Pancreas (tissue), 10 donors: ENCODE measurements at regions not wholly inside any gene's neighbourhood (a gene's known extent, or its start where the extent isn't known, plus 50 kb on each side); places are given as distances from the start of the nearest gene placed in this dataset.

Experiments
- ATAC-seq, 4 donors: fragments of 200-7000 bp; cut with Tn5 transposase; one replicate each; pipeline versions ENCODE4 v1.8.0 to v1.9.1; 2020; ENCODE audit warnings: mild to moderate bottlenecking in 4 of 4, moderate library complexity in 4 of 4
- DNase-seq, 6 donors: peaks; one replicate each; pipeline ENCODE4 v3.0.0-alpha.2; 2020
- FAIRE-seq: peaks from 2 replicates; lab custom pipeline; 2012; peaks lifted over from hg19 to GRCh38; lab: Jason Lieb, UNC
- H3K27ac ChIP-seq, 4 donors: fragments of 200-600 bp; sonication (generic); 1 replicate in 3 of 4; 2 replicates in 1 of 4; pipeline versions ENCODE4 v1.5.0 to v1.8.0; 2020
- H3K27me3 ChIP-seq, 4 donors: fragments of 200-600 bp; one replicate each; pipeline ENCODE4 v1.8.0; 2021
- H3K36me3 ChIP-seq, 3 donors: fragments of 200-600 bp; sonication (generic) in 1 of 3; one replicate each; pipeline versions ENCODE4 v1.5.0 to v1.8.0; 2020 to 2021
- H3K4me1 ChIP-seq, 3 donors: fragments of 200-600 bp; one replicate each; pipeline ENCODE4 v1.8.0; 2021
- H3K4me3 ChIP-seq, 4 donors: fragments of 200-600 bp; sonication (generic) in 2 of 4; one replicate each; pipeline versions ENCODE4 v1.5.0 to v1.8.0; 2020 to 2021
- H3K9me3 ChIP-seq, 4 donors: fragments of 200-600 bp; one replicate each; pipeline ENCODE4 v1.8.0; 2021
- WGBS, 2 donors: extraction: QIAGEN DNeasy Blood & Tissue Kit; methylation state at CpG; one replicate each; pipeline ENCODE4 v1.1.7; 2013; 5-methylcytosine and 5-hydroxymethylcytosine counted together
- intact Hi-C, 3 donors: fragments of 100-400 bp; cut with DNase I; formaldehyde crosslinking; loops; one replicate each; pipeline versions ENCODE4 v1.11.1 to v1.14.2; 2022
- TF ChIP-seq, protein P1 (sequence below), 4 donors: fragments of 200-600 bp; sonication (generic) in 3 of 4; IDR thresholded peaks; one replicate each; pipeline versions ENCODE4 v1.5.0 to v1.8.0; 2021; ENCODE audit warnings: antibody characterized with exemption in 4 of 4
- donor health status: healthy with polysubstance abuse.
- donor health status: DM: no; HTN: no; CAD: no; lungs with moderate emphysema.
- donor health status: DM: no; HTN: no; CAD: no.
- donor health status: control.
- donor health status: control.
- donor health status: Bipolar disorder and iron deficiency.
- donor health status: DM: yes; HTN: yes; CAD: no.
- donor health status: DM: no; HTN: no; CAD: no.
- donor health status: DM: no; HTN: no; CAD: no.
- donor health status: DM: yes; HTN: yes; CAD: no.

DNA sequence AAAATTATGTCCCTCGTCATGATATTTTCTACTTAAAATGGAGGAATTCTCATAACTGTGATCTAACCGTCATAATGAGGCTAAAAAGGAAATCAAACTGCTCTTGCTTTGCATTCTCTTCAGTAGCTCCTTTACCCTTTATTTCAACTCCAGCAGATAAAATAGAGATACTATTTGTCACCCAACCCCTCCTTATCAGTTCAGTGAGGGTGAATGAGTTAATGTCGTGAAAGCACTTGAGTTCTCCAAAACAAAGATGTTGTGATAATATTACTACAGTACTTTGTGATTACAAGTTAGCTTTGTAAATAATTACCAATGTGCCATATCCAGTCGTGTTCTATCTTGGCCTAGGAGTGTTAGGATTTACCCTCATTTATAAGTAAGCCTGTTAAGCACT, 63.4 kb upstream of the ANKRD28 start:
- Histone ChIP-seq H3K4me3 (peak overlapping the region in 1 of 4 donors; percentile 94), H3K36me3 (no peaks in the 10 kb centered on the region), H3K4me1 (peaks cover 8 to 32% (median 13%) of the 10 kb centered on the region in 3 donors), H3K9me3 (no peaks in the 10 kb centered on the region), H3K27ac (peak overlapping the region in 1 of 4 donors; percentile 95), H3K27me3 (no peaks in the 10 kb centered on the region)
- TF ChIP-seq, protein P1, sequence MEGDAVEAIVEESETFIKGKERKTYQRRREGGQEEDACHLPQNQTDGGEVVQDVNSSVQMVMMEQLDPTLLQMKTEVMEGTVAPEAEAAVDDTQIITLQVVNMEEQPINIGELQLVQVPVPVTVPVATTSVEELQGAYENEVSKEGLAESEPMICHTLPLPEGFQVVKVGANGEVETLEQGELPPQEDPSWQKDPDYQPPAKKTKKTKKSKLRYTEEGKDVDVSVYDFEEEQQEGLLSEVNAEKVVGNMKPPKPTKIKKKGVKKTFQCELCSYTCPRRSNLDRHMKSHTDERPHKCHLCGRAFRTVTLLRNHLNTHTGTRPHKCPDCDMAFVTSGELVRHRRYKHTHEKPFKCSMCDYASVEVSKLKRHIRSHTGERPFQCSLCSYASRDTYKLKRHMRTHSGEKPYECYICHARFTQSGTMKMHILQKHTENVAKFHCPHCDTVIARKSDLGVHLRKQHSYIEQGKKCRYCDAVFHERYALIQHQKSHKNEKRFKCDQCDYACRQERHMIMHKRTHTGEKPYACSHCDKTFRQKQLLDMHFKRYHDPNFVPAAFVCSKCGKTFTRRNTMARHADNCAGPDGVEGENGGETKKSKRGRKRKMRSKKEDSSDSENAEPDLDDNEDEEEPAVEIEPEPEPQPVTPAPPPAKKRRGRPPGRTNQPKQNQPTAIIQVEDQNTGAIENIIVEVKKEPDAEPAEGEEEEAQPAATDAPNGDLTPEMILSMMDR (IDR thresholded peaks at IDR 0.05), result no peak
- ATAC-seq, result no peak
- no peak for FAIRE-seq
- no peak for DNase-seq
- whole genome bisulfite sequencing, 2 donors, result 11 to 18% methylated on average over 4 of the region's 4 CpGs
- intact Hi-C loops, result no loop called here

DNA sequence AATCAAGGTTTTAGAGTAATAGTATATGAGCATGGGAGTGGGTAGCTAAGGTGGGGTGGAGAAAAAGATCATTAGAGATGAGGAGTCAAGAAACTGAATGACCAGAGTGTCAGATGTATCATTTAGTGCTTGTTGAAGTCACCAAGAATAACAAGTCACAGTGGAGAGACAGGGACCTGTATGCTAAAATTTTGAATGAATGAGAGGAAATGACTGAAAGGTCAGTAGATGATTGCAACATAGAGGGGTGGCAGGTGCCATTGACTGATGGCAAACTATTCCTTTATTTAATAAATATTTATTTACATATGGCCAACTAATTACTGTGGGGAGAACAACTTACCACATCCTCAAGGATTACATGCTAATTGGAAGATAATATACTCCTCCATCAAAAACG, 75.0 kb upstream of the ANKRD28 start:
- FAIRE-seq (no peak), DNase-seq (no peak), ATAC-seq (no peak)
- H3K4me3 ChIP-seq, result no peak overlapping the region
- intact Hi-C loops, result no loop called here
- 78 to 79% methylated on average over 1 of the region's 1 CpG for WGBS, 2 donors
- H3K27me3 ChIP-seq, result no peaks in the 10 kb centered on the region
- no peaks in the 10 kb centered on the region for H3K36me3 ChIP-seq
- no peaks in the 10 kb centered on the region for H3K9me3 ChIP-seq
- H3K4me1 ChIP-seq, result peaks cover 0 to 4% (median 0%) of the 10 kb centered on the region in 3 donors
- H3K27ac ChIP-seq, result no peak overlapping the region
- TF ChIP-seq, protein P1 (IDR thresholded peaks at IDR 0.05), result no peak

DNA sequence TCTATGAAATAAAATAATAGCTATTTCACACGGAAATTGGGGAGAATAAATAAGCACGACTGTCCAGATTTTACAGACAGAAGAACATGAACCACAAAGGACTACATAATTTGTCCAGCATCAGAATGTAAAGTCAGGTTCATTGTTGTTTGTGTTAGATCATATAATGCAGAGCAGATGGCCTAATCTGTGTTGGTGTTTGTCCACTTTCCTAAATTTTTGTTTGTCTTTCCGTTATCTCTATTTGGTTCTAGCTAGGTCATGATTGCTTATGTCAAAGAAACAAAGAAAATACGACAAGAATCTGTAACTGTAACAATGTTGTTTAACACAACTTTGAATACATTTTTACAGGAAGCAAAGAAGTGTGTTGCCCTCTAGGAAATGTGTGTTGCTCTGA, 75.6 kb upstream of the ANKRD28 start:
- H3K36me3 ChIP-seq, result no peaks in the 10 kb centered on the region
- no peak overlapping the region for H3K27ac ChIP-seq
- H3K4me1 ChIP-seq, result peaks cover 0 to 4% (median 0%) of the 10 kb centered on the region in 3 donors
- WGBS, 2 donors, result 42 to 52% methylated on average over 4 of the region's 4 CpGs
- H3K4me3 ChIP-seq, result no peak overlapping the region
- H3K27me3 ChIP-seq, result no peaks in the 10 kb centered on the region
- no peaks in the 10 kb centered on the region for H3K9me3 ChIP-seq
- FAIRE-seq (no peak), ATAC-seq (no peak), DNase-seq (no peak)
- intact Hi-C loops, result no loop called here
- TF ChIP-seq, protein P1 (IDR thresholded peaks at IDR 0.05), result no peak

DNA sequence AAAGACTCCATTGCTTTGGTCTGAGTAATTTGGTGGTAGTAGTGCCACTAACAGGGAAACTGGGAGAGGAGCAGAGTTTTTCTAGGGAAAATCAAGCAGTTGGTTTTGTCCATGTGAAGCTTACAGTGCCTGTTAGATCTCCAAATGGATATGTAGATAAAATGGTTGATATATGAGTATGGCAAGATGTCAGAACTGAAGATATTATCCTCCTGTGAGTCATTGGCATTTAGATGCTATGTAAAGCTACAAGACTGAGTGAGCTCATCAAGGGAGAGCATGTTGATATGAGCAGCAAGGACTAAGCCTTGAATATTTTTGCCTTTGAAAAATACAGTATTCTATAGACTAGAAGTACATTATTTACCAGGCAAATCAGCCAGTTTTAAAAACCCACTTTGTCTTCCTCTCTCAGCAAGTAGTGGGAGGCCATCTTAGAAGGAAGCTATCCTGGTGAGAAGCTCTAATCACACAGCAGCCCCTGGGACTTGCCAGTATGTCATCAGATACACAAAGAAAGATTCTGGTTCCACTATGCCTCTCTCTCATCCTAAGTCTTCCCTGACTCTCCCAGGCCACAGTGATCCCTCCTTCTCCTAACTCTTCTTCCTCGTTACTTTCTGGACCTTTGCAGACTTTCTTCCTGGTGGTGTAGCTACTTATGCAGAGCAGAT, 77.4 kb upstream of the ANKRD28 start:
- no peaks in the 10 kb centered on the region for H3K9me3 ChIP-seq
- DNase-seq, result no peak
- H3K4me1 ChIP-seq, result peaks cover 0 to 4% (median 0%) of the 10 kb centered on the region in 3 donors
- WGBS, 2 donors, result 92 to 100% methylated on average over 1 of the region's 1 CpG
- no peak for ATAC-seq
- no peak overlapping the region for H3K27ac ChIP-seq
- H3K4me3 ChIP-seq, result no peak overlapping the region
- intact Hi-C loops, result no loop called here
- no peak for FAIRE-seq
- TF ChIP-seq, protein P1 (IDR thresholded peaks at IDR 0.05), result no peak
- no peaks in the 10 kb centered on the region for H3K36me3 ChIP-seq
- no peaks in the 10 kb centered on the region for H3K27me3 ChIP-seq

DNA sequence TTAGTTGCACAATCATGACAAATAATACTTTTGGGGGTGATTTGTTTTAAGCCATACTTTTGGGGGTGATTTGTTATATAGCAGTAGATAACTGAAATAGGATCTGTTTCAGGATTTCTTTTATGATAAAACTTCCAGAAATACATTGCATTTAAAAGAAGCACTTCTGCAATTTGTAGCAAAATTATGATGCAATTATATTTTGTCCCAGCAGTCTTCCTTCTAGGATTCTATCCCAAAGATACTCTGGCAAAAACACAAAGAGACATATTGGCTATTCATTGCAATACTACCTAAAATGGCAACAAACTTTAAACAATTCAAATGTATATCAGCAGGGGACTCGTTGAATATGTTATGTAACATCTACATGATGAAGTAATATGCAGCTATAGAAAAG, 78.9 kb upstream of the ANKRD28 start:
- intact Hi-C loops, result no loop called here
- H3K27ac ChIP-seq, result no peak overlapping the region
- FAIRE-seq, result no peak
- H3K27me3 ChIP-seq, result no peaks in the 10 kb centered on the region
- H3K4me1 ChIP-seq, result peaks cover 0 to 4% (median 0%) of the 10 kb centered on the region in 3 donors
- no peaks in the 10 kb centered on the region for H3K9me3 ChIP-seq
- ATAC-seq, result no peak
- H3K4me3 ChIP-seq, result no peak overlapping the region
- no peaks in the 10 kb centered on the region for H3K36me3 ChIP-seq
- TF ChIP-seq, protein P1 (IDR thresholded peaks at IDR 0.05), result no peak
- 87 to 92% methylated on average over 1 of the region's 1 CpG for WGBS, 2 donors
- DNase-seq, result no peak
